Prostate gland (tissue), 2 donors: ENCODE measurements at regions not wholly inside any gene's neighbourhood (a gene's known extent, or its start where the extent isn't known, plus 50 kb on each side); places are given as distances from the start of the nearest gene placed in this dataset.

Source experiments
- CTCF ChIP-seq, 4 experiments: fragments of 200-600 bp in 2 of 4; fragments of 450-650 bp in 2 of 4; sonication (generic) in 2 of 4; IDR thresholded peaks; 1 replicate in 3 of 4; 2 replicates in 1 of 4; pipeline ENCODE4 v1.5.1; 2016 to 2019; ENCODE audit warnings: antibody characterized with exemption in 4 of 4, mild to moderate bottlenecking in 2 of 4, moderate library complexity in 2 of 4
- POLR2A ChIP-seq: fragments of 450-650 bp; IDR thresholded peaks from one replicate; pipeline ENCODE4 v1.6.1; 2016; ENCODE audit warnings: antibody characterized with exemption, mild to moderate bottlenecking
- POLR2AphosphoS5 ChIP-seq: sonication (generic); formaldehyde crosslinking; IDR thresholded peaks from one replicate; pipeline ENCODE4 v1.6.1; 2017; ENCODE audit warnings: antibody characterized with exemption

GRCh38 chr1:87968197-87968955 is 639.7 kb downstream of the LMO4 start:
- no peak for TF ChIP-seq CTCF (IDR thresholded peaks at IDR 0.05)
- TF ChIP-seq POLR2A, result no peak
- TF ChIP-seq POLR2AphosphoS5, result no peak
